ENCODE measurements at regions not wholly inside any gene's neighbourhood (a gene's known extent, or its start where the extent isn't known, plus 50 kb on each side); places are given as distances from the start of the nearest gene placed in this dataset.

DNA sequence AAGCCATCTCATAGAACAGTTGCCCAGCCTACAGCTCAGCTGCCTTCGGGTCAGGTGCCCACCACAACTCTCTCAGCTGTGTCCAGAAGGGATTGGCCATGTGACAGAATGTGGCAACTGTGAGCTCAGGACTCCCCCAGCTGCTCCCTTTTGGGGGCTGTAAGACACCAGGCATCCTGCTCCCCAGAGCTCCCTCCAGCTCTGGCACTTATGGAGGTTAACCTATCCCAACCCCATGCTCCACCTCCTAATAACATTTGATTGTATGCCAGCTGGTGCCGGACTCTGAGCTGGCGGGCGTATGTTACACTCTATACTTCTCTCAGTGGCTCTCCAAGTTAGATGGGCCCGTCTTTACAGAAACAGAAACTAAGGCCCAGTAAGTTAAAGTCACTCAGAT lies 222.8 kb downstream of the FAM43A start:
- intact Hi-C loops (cut with micrococcal nuclease; ENCODE audit: unreplicated experiment) = no loop called here
- Histone ChIP-seq H3K27me3 (replicated peaks; ENCODE audit: insufficient read depth, low read depth, low read length, poor library complexity) (no peaks in the 10 kb centered on the region), H3K4me3 (ENCODE audit: low read depth, low read length, poor library complexity, severe bottlenecking) (no peak overlapping the region), H3K27ac (ENCODE audit: low read depth, low read length, poor library complexity, severe bottlenecking) (no peak overlapping the region), H3K4me1 (ENCODE audit: insufficient read depth, low read length, poor library complexity, severe bottlenecking) (no peaks in the 10 kb centered on the region), H3K9me3 (ENCODE audit: low read depth, low read length, poor library complexity, severe bottlenecking) (peaks cover 9% of the 10 kb centered on the region), H3K36me3 (ENCODE audit: insufficient read depth, low read length, poor library complexity, severe bottlenecking) (no peaks in the 10 kb centered on the region)
- CTCF ChIA-PET = no interaction called here
- DNase-seq (ENCODE audit: low spot score) = no peak
- TF ChIP-seq EZH2 (IDR thresholded peaks at IDR 0.05; ENCODE audit: borderline replicate concordance, low read depth, low read length, poor library complexity, severe bottlenecking) (no peak), CTCF (conservative IDR thresholded peaks at IDR 0.05; ENCODE audit: low read depth, low read length) (no peak)
- POLR2A ChIA-PET (ENCODE audit: low non-redundant PET) = no interaction called here
- no TSS peak for BruUV-seq (replicated peaks)

GRCh38 chr3:194908972-194909371 lies 223.3 kb downstream of the FAM43A start:
- intact Hi-C loops (cut with micrococcal nuclease; ENCODE audit: unreplicated experiment) = no loop called here
- TF ChIP-seq CTCF (conservative IDR thresholded peaks at IDR 0.05; ENCODE audit: low read depth, low read length) (no peak), EZH2 (IDR thresholded peaks at IDR 0.05; ENCODE audit: borderline replicate concordance, low read depth, low read length, poor library complexity, severe bottlenecking) (no peak)
- Histone ChIP-seq H3K36me3 (ENCODE audit: insufficient read depth, low read length, poor library complexity, severe bottlenecking) (no peaks in the 10 kb centered on the region), H3K27ac (ENCODE audit: low read depth, low read length, poor library complexity, severe bottlenecking) (no peak overlapping the region), H3K4me3 (ENCODE audit: low read depth, low read length, poor library complexity, severe bottlenecking) (no peak overlapping the region), H3K27me3 (replicated peaks; ENCODE audit: insufficient read depth, low read depth, low read length, poor library complexity) (no peaks in the 10 kb centered on the region), H3K4me1 (ENCODE audit: insufficient read depth, low read length, poor library complexity, severe bottlenecking) (no peaks in the 10 kb centered on the region), H3K9me3 (ENCODE audit: low read depth, low read length, poor library complexity, severe bottlenecking) (peaks cover 5% of the 10 kb centered on the region)
- POLR2A ChIA-PET (ENCODE audit: low non-redundant PET) = no interaction called here
- no TSS peak for BruUV-seq (replicated peaks)
- CTCF ChIA-PET = interaction anchor here (0.6 kb wide), 1 partner anchor 441 kb away, joined by 3 read pairs; no protein-coding TSS in a partner anchor
- no peak for DNase-seq (ENCODE audit: low spot score)

GRCh38 chr3:194910414-194910984 lies 224.8 kb downstream of the FAM43A start:
- Histone ChIP-seq H3K4me1 (ENCODE audit: insufficient read depth, low read length, poor library complexity, severe bottlenecking) (no peaks in the 10 kb centered on the region), H3K27ac (ENCODE audit: low read depth, low read length, poor library complexity, severe bottlenecking) (no peak overlapping the region), H3K4me3 (ENCODE audit: low read depth, low read length, poor library complexity, severe bottlenecking) (no peak overlapping the region), H3K9me3 (ENCODE audit: low read depth, low read length, poor library complexity, severe bottlenecking) (no peaks in the 10 kb centered on the region), H3K36me3 (ENCODE audit: insufficient read depth, low read length, poor library complexity, severe bottlenecking) (no peaks in the 10 kb centered on the region), H3K27me3 (replicated peaks; ENCODE audit: insufficient read depth, low read depth, low read length, poor library complexity) (no peaks in the 10 kb centered on the region)
- CTCF ChIA-PET = no interaction called here
- POLR2A ChIA-PET (ENCODE audit: low non-redundant PET) = no interaction called here
- no TSS peak for BruUV-seq (replicated peaks)
- DNase-seq (ENCODE audit: low spot score) = no peak
- TF ChIP-seq CTCF (conservative IDR thresholded peaks at IDR 0.05; ENCODE audit: low read depth, low read length) = no peak
- intact Hi-C loops (cut with micrococcal nuclease; ENCODE audit: unreplicated experiment) = no loop called here
